ENCODE measurements at regions not wholly inside any gene's neighbourhood (a gene's known extent, or its start where the extent isn't known, plus 50 kb on each side); places are given as distances from the start of the nearest gene placed in this dataset.
A peak's percentile ranks its signal among the peaks of the same experiment; 100 is the strongest.

- DNase-seq (ENCODE audit: low read depth), result peak; percentile 81
- no peak for TF ChIP-seq CTCF (IDR thresholded peaks at IDR 0.05; ENCODE audit: insufficient read depth, low read length)
- no peak overlapping the region for H3K4me3 ChIP-seq (ENCODE audit: low read depth, low read length)
These were observed 416.3 kb downstream of the AASDHPPT start for GRCh38 chr11:106493751-106494150.

- TF ChIP-seq CTCF (IDR thresholded peaks at IDR 0.05; ENCODE audit: insufficient read depth, low read length), result no peak
- no peak for DNase-seq (ENCODE audit: low read depth)
- no peak overlapping the region for H3K4me3 ChIP-seq (ENCODE audit: low read depth, low read length)
These were observed 417.6 kb downstream of the AASDHPPT start for GRCh38 chr11:106495046-106495445.

GRCh38 chr11:106496677-106497076 is 419.2 kb downstream of the AASDHPPT start:
- no peak for DNase-seq (ENCODE audit: low read depth)
- H3K4me3 ChIP-seq (ENCODE audit: low read depth, low read length), result no peak overlapping the region
- no peak for TF ChIP-seq CTCF (IDR thresholded peaks at IDR 0.05; ENCODE audit: insufficient read depth, low read length)

GRCh38 chr11:106497321-106497720 is 419.9 kb downstream of the AASDHPPT start:
- H3K4me3 ChIP-seq (ENCODE audit: low read depth, low read length), result no peak overlapping the region
- TF ChIP-seq CTCF (IDR thresholded peaks at IDR 0.05; ENCODE audit: insufficient read depth, low read length), result no peak
- DNase-seq (ENCODE audit: low read depth), result no peak

GRCh38 chr11:106497822-106498221 is 420.4 kb downstream of the AASDHPPT start:
- TF ChIP-seq CTCF (IDR thresholded peaks at IDR 0.05; ENCODE audit: insufficient read depth, low read length), result no peak
- DNase-seq (ENCODE audit: low read depth), result no peak
- H3K4me3 ChIP-seq (ENCODE audit: low read depth, low read length), result no peak overlapping the region

- DNase-seq (ENCODE audit: low read depth), result no peak
- no peak overlapping the region for H3K4me3 ChIP-seq (ENCODE audit: low read depth, low read length)
- no peak for TF ChIP-seq CTCF (IDR thresholded peaks at IDR 0.05; ENCODE audit: insufficient read depth, low read length)
These were observed 426.4 kb downstream of the AASDHPPT start for GRCh38 chr11:106503901-106504300.

GRCh38 chr11:106507645-106508306 is 430.3 kb downstream of the AASDHPPT start:
- peak; percentile 10 for DNase-seq (ENCODE audit: low read depth)
- no peak for TF ChIP-seq CTCF (IDR thresholded peaks at IDR 0.05; ENCODE audit: insufficient read depth, low read length)
- no peak overlapping the region for H3K4me3 ChIP-seq (ENCODE audit: low read depth, low read length)
